ENCODE measurements at regions not wholly inside any gene's neighbourhood (a gene's known extent, or its start where the extent isn't known, plus 50 kb on each side); places are given as distances from the start of the nearest gene placed in this dataset.

GRCh38 chr2:182565911-182566567 is 139.2 kb upstream of the PDE1A start:
- no peak for TF ChIP-seq EZH2 (optimal IDR thresholded peaks at IDR 0.05; ENCODE audit: low read depth, low read length)
- TF ChIP-seq CTCF (IDR thresholded peaks at IDR 0.05; ENCODE audit: low read length): no peak

All from MM.1S (cell line).